HEK293 (cell line): ENCODE measurements at regions not wholly inside any gene's neighbourhood (a gene's known extent, or its start where the extent isn't known, plus 50 kb on each side); places are given as distances from the start of the nearest gene placed in this dataset.

Experiments
- CTCF ChIA-PET: fragments of 350-600 bp; formaldehyde crosslinking; extraction: SDS; loops from one replicate; lab custom pipeline; 2021; ENCODE audit warnings: antibody characterized with exemption; lab: Yijun Ruan, JAX
- POLR2A ChIA-PET: fragments of 300-600 bp; formaldehyde crosslinking; extraction: SDS; loops from one replicate; lab custom pipeline; 2020; ENCODE audit warnings: antibody characterized with exemption, inconsistent platforms; lab: Yijun Ruan, JAX
- H3K27ac ChIP-seq: fragments of 200-500 bp; sonication (Bioruptor generic); 2 replicates; pipeline ENCODE4 v1.5.1; 2014; ENCODE audit warnings: low read depth, low read length, control low read depth, inconsistent platforms; ENCODE audit errors: extremely low read depth
- H3K36me3 ChIP-seq, 2 experiments: fragments of 200-500 bp in 1 of 2; sonication (Bioruptor generic) in 1 of 2; 1 replicate in 1 of 2; 2 replicates in 1 of 2; pipeline ENCODE4 v1.5.1; 2014 to 2017; ENCODE audit warnings: inconsistent platforms in 2 of 2, low read length in 2 of 2; ENCODE audit not compliant: control insufficient read depth in 2 of 2, insufficient read depth in 1 of 2
- H3K4me1 ChIP-seq: fragments of 200-500 bp; sonication (Bioruptor generic); 2 replicates; pipeline ENCODE4 v1.5.1; 2014; ENCODE audit warnings: mild to moderate bottlenecking, low read length, inconsistent platforms; ENCODE audit not compliant: control insufficient read depth, insufficient read depth
- H3K4me3 ChIP-seq: 2 replicates; pipeline ENCODE4 v1.5.1; 2011; ENCODE audit warnings: low read depth, mild to moderate bottlenecking, control low read depth, low read length, moderate library complexity
- H3K9me3 ChIP-seq: fragments of 200-500 bp; sonication (Bioruptor generic); 2 replicates; pipeline ENCODE4 v1.5.1; 2014; ENCODE audit warnings: low read depth, low read length, inconsistent platforms; ENCODE audit not compliant: control insufficient read depth, insufficient read depth
- GLIS1 ChIP-seq: fragments of 450-650 bp; formaldehyde crosslinking; IDR thresholded peaks from 2 replicates; pipeline ENCODE4 v1.5.1; 2016; ENCODE audit warnings: missing biosample characterization, missing genetic modification characterization
- KLF17 ChIP-seq: fragments of 450-650 bp; formaldehyde crosslinking; IDR thresholded peaks from 2 replicates; pipeline ENCODE4 v1.5.1; 2016; ENCODE audit warnings: missing biosample characterization, missing genetic modification characterization
- KLF8 ChIP-seq: fragments of 450-650 bp; formaldehyde crosslinking; IDR thresholded peaks from 2 replicates; pipeline ENCODE4 v1.5.1; 2016; ENCODE audit warnings: missing biosample characterization, missing genetic modification characterization
- MEIS1 ChIP-seq: sonication (generic); formaldehyde crosslinking; IDR thresholded peaks from 2 replicates; pipeline ENCODE4 v1.8.1; 2022; ENCODE audit warnings: missing genetic modification reagents, mild to moderate bottlenecking, borderline replicate concordance
- MZF1 ChIP-seq: fragments of 450-650 bp; formaldehyde crosslinking; IDR thresholded peaks from 2 replicates; pipeline ENCODE4 v1.5.1; 2017; ENCODE audit warnings: missing biosample characterization, missing genetic modification characterization, borderline replicate concordance
- PBX3 ChIP-seq: sonication (generic); formaldehyde crosslinking; IDR thresholded peaks from 2 replicates; pipeline ENCODE4 v1.8.1; 2022; ENCODE audit warnings: mild to moderate bottlenecking, moderate library complexity, missing genetic modification reagents
- PRDM6 ChIP-seq: fragments of 450-650 bp; formaldehyde crosslinking; IDR thresholded peaks from 2 replicates; pipeline ENCODE4 v1.5.1; 2017; ENCODE audit warnings: missing biosample characterization, missing genetic modification characterization
- REST ChIP-seq: fragments of 450-650 bp; formaldehyde crosslinking; IDR thresholded peaks from 2 replicates; pipeline ENCODE4 v1.5.1; 2016; ENCODE audit warnings: missing biosample characterization, missing genetic modification characterization
- ZBTB10 ChIP-seq: fragments of 450-650 bp; formaldehyde crosslinking; IDR thresholded peaks from 2 replicates; pipeline ENCODE4 v1.5.1; 2016; ENCODE audit warnings: missing biosample characterization, missing genetic modification characterization
- ZBTB44 ChIP-seq: fragments of 450-650 bp; IDR thresholded peaks from 2 replicates; pipeline ENCODE4 v1.5.1; 2018; ENCODE audit warnings: missing biosample characterization, mild to moderate bottlenecking, missing genetic modification characterization
- ZNF174 ChIP-seq: fragments of 450-650 bp; formaldehyde crosslinking; IDR thresholded peaks from 2 replicates; pipeline ENCODE4 v1.5.0; 2017; ENCODE audit warnings: missing biosample characterization, mild to moderate bottlenecking, missing genetic modification characterization
- ZNF2 ChIP-seq: fragments of 450-650 bp; formaldehyde crosslinking; IDR thresholded peaks from 2 replicates; pipeline ENCODE4 v1.5.1; 2016; ENCODE audit warnings: missing biosample characterization, missing genetic modification characterization
- ZNF274 ChIP-seq, 2 experiments: fragments of 200-500 bp in 1 of 2; fragments of 450-650 bp in 1 of 2; sonication (Bioruptor generic) in 1 of 2; formaldehyde crosslinking in 1 of 2; IDR thresholded peaks; 2 replicates each; pipeline versions ENCODE4 v1.5.1 to v1.6.1; 2014 to 2016; ENCODE audit warnings: borderline replicate concordance in 1 of 2, inconsistent platforms in 1 of 2, low read length in 1 of 2, missing biosample characterization in 1 of 2, missing genetic modification characterization in 1 of 2
- ZNF433 ChIP-seq: fragments of 450-650 bp; formaldehyde crosslinking; IDR thresholded peaks from 2 replicates; pipeline ENCODE4 v1.5.1; 2016; ENCODE audit warnings: missing biosample characterization, missing genetic modification characterization, low read depth
- ZNF660 ChIP-seq: fragments of 450-650 bp; IDR thresholded peaks from 2 replicates; pipeline ENCODE4 v1.5.1; 2018; ENCODE audit warnings: missing biosample characterization, mild to moderate bottlenecking, missing genetic modification characterization
- ZNF664 ChIP-seq: fragments of 450-650 bp; formaldehyde crosslinking; IDR thresholded peaks from 2 replicates; pipeline ENCODE4 v1.5.1; 2016; ENCODE audit warnings: missing biosample characterization, missing genetic modification characterization
- ZNF670 ChIP-seq: fragments of 450-650 bp; formaldehyde crosslinking; IDR thresholded peaks from 2 replicates; pipeline ENCODE4 v1.5.1; 2016; ENCODE audit warnings: missing biosample characterization, missing genetic modification characterization, low read depth
- ZSCAN18 ChIP-seq: fragments of 450-650 bp; formaldehyde crosslinking; IDR thresholded peaks from 2 replicates; pipeline ENCODE4 v1.5.1; 2016; ENCODE audit warnings: missing biosample characterization, missing genetic modification characterization

GRCh38 chr3:82114589-82114988 is 353.1 kb upstream of the GBE1 start:
- Histone ChIP-seq H3K9me3 (no peaks in the 10 kb centered on the region), H3K4me3 (no peak overlapping the region), H3K27ac (no peak overlapping the region), H3K4me1 (no peaks in the 10 kb centered on the region), H3K36me3 (no peaks in the 10 kb centered on the region)
- CTCF ChIA-PET: interaction anchor here (0.5 kb wide), 1 partner anchor 1308 kb away, joined by 4 read pairs; no protein-coding TSS in a partner anchor
- POLR2A ChIA-PET: no interaction called here
- TF ChIP-seq ZNF670 (tag by site-specific recombination): no peak
- TF ChIP-seq ZNF664: no peak
- TF ChIP-seq ZNF174 (tag by site-specific recombination): no peak
- no peak for TF ChIP-seq KLF8
- TF ChIP-seq ZBTB10: no peak
- TF ChIP-seq ZNF433 (tag by site-specific recombination): no peak
- TF ChIP-seq ZBTB44 (tag by site-specific recombination): no peak
- TF ChIP-seq PRDM6 (tag by site-specific recombination): no peak
- TF ChIP-seq PBX3 (CRISPR knock-in tag): no peak
- no peak for TF ChIP-seq GLIS1 (tag by site-specific recombination)
- TF ChIP-seq ZNF274 (IDR thresholded peaks at IDR 0.05; ENCODE audit: low read length): no peak
- no peak for TF ChIP-seq ZNF274 (tag by site-specific recombination; IDR thresholded peaks at IDR 0.05; ENCODE audit: borderline replicate concordance)
- no peak for TF ChIP-seq ZSCAN18 (tag by site-specific recombination)
- TF ChIP-seq REST (tag by site-specific recombination): no peak
- no peak for TF ChIP-seq KLF17
- TF ChIP-seq ZNF660 (tag by site-specific recombination): no peak
- TF ChIP-seq MZF1 (tag by site-specific recombination): no peak
- TF ChIP-seq MEIS1 (CRISPR knock-in tag): no peak
- no peak for TF ChIP-seq ZNF2
